CD4-positive, alpha-beta T cell treated with Interleukin-17A for 1 hour (primary cell): ENCODE measurements at regions not wholly inside any gene's neighbourhood (a gene's known extent, or its start where the extent isn't known, plus 50 kb on each side); places are given as distances from the start of the nearest gene placed in this dataset.
"Not testable (repeated sequence)": the region's sequence is repeated elsewhere in the genome, so short reads cannot be mapped to it uniquely, and the experiment has no call there.

Experiments used
- DNase-seq: peaks from one replicate; pipeline ENCODE4 v3.0.0-alpha.2; 2020

DNA sequence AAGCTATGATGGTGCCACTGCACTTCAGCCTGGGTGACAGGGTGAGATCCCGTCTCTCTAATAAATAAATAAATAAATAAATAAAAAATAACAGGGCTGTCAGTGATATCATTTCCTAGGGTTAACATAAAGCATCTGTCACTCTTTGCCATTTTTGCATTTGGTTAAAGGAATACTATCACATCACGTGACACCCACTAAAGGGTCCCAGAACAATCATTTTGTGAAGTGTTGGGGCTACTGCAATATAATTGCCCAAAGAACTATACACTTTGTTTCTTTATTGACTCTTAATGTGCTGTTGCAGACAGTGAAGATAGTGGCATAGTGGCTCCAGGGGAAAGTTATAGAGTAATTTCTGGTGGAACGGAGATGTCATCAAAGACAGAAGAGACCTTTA is 176.5 kb upstream of the MMS22L start:
- DNase-seq = no peak

DNA sequence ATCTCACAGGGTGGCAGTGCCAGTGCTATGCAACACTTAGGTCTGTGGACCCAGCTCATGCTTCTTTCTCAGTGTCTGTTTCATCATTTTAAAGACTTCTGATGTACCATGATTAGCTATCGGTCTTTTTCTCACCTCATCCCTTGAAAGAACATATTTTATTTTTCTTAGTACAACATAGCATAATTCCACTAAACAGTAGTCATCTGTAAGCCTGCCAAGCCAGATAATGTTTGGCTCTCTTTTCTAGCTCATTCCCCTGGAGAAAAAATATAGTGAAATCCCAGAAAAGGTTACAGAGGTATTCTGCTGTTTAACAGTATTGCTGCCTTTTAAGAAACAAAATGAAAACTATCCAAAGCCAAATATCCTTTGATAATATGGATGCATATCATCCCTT is 177.0 kb upstream of the MMS22L start:
- DNase-seq = no peak

- no peak for DNase-seq
Observed at GRCh38 chr6:97460394-97461080, 177.5 kb upstream of the MMS22L start.

- no peak for DNase-seq
Observed at GRCh38 chr6:97461218-97461617, 178.2 kb upstream of the MMS22L start.

- no peak for DNase-seq
Observed at GRCh38 chr6:97462031-97462430, 179.0 kb upstream of the MMS22L start.

- no peak for DNase-seq
Observed at GRCh38 chr6:97462938-97463598, 180.1 kb upstream of the MMS22L start.

GRCh38 chr6:97465877-97466561 is 183.0 kb upstream of the MMS22L start:
- no peak for DNase-seq

DNA sequence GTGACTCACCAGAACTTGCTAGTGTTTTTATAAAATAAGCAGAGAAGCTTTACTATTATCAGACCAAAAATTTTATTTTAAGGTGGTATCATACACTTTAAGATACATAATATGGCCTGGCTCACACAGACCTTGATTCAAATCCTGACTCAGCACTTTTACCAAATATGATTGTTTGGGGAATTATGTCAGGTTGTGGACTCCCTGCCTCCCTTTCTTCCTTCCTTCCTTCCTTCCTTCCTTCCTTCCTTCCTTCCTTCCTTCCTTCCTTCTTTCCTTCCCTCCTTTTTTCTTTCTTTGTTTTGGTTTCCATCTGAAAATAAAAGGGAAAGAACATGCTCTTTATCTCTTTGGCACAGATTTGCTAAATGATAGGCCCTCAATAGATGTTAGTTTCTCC is 186.0 kb upstream of the MMS22L start:
- no peak for DNase-seq

DNA sequence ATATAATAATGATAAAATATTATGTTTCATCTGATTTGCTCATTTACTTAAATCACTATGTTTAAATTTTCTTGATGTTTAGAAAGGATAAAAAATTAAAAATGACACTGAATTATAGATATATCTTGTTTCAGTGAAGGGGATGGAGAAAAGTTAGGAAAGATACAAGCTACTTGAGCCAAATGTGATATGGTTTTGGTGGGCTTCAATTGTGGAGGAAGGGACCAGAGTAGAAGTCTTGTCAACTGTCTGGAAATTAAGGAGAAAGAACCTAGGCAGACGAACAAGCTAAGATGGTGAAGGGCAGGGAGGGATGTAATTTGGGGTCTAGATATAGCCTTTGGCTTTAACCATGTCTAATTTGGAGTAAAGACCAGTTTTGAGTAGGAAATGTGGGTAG is 186.4 kb upstream of the MMS22L start:
- no peak for DNase-seq

DNA sequence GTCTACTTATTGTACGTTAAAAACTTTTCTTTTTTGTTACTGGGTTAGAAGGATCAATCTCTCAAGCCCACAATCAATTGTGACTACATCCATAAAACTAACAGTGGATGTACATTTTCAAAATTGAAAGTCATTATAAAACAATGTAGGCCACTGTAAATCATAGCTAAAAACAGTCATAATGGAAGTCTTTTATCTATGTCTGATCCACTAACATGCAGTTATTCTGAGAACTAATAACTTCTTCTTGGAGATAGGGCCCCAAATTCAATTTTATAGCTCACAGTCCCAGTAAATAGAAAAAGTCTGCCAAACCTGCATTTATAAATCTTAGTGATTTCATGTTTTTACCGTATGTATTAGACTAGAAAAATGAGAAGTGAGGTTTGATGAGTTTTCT is 187.3 kb upstream of the MMS22L start:
- DNase-seq = no peak

GRCh38 chr6:97473979-97474378 is 191.0 kb upstream of the MMS22L start:
- DNase-seq = no peak

DNA sequence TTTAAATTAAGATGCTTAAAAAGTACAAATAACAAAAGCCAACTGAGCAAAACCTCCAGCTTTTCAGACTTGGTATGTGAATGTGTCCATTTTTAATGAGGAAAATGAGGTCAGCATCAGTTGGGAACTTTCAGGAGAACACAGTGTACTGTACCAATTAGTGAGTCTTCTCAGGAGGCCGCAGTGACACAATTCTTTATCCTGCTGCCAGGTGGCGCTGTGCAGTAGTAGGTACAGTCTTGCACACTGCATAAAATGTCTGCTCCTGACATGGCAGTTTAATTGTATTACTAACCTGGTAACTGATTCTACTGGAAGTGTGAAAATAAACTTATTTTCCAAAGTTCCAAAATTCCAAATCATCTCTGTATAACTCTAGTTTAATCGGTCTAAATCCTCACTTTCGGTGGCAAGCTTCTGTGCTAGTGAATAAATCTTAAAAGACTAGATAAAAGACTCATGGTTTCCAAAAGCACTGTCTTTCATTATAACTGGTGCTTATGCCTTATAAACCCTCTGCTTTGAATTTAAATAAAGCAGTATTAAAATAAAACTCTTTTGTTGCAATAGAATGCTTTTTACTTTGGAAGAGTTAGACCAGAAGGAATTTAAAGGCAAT is 214.8 kb upstream of the MMS22L start:
- DNase-seq = peak; percentile 60

DNA sequence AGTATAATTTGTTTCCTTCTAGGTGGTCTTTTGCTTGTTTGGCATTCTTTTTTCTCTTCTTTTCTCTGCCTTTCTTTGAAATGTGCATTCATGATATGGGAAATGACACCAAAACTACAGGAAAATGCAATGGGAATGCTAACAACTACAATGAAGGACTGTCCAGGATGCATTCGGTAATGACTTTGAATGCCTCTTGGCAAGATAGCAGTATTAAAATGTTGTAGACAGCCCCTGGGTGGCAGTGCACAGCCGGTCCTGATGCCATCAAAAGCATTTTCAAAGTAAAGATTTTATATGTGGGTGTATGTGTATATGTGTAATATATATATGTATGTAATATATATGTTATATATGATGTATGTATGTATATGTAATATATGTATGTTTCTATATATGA is 218.8 kb upstream of the MMS22L start:
- DNase-seq = no peak

DNA sequence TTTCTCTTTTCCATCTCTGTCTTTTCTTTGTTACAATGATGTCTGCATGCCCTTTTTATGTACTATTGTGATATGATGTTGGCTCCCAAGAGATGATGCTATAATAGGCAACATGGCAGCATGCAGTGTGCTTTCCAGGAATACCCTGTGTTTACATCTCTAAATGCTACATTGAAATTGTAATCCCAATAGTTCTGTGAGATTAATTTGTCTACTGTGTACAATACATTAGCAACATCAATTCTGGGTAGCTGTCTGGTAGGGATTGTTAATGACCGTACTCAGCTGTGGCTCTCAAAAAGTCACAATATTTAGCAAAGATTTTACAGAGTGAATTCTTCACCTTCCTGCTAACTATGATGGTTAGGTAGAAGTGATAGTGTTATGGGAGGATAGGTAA is 225.6 kb upstream of the MMS22L start:
- no peak for DNase-seq

DNA sequence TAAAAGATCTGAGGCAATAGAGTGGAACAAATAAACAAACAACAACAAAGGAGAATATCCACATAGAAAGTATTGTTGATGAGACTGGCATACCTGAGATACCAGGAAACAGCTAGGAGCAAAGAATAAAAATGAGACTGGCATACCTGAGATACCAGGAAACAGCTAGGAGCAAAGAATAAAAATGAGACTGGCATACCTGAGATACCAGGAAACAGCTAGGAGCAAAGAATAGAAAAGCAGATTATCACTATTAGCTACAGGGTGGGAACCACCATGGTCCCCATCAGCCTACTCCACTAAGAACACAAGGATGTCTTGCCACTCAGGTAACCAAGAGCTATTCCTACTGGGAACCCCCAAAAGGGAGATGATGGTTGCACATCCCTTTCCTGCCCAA is 230.2 kb upstream of the MMS22L start:
- not testable (repeated sequence) for DNase-seq

- DNase-seq = no peak
Observed at GRCh38 chr6:97524811-97525210, 241.8 kb upstream of the MMS22L start.

GRCh38 chr6:97535800-97536199 is 252.8 kb upstream of the MMS22L start:
- no peak for DNase-seq

GRCh38 chr6:97548354-97548753 is 265.3 kb upstream of the MMS22L start:
- DNase-seq = no peak

DNA sequence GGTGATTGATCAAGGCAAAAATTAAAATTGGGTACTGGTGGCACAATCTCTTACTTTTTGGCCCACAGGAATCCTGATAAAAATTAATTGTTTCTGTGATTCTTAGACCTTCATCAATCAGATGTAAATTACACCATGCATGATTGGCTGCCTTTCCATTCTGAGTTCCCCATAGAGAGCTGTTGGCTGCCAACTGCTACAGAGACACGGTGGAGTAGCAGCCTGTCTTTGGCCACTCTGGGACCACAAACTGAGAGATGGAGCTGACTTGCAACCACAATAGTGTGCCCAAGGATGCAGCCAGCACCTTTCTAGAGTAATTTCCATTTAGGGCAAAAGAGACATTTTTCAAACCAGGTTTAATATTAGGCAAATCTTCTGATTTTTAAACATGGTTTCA is 274.3 kb upstream of the MMS22L start:
- no peak for DNase-seq

- DNase-seq = no peak
Observed at GRCh38 chr6:97563529-97563928, 280.5 kb upstream of the MMS22L start.

DNA sequence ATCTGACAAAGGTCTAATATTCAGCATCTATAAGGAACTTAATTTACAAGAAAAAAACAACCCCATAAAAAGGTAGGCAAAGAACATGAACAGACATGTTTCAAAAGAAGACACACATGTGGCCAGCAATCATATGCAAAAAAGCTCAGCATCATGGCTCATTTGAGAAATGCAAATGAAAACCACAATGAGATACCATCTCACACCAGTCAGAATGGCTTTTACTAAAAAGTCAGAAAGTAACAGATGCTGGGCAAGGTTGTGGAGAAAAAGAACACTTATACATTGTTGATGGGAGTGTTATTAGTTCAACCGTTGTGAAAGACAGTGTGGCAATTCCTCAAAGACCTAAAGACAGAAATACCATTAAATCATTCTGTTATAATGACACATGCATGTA is 289.9 kb upstream of the MMS22L start:
- DNase-seq = no peak

DNA sequence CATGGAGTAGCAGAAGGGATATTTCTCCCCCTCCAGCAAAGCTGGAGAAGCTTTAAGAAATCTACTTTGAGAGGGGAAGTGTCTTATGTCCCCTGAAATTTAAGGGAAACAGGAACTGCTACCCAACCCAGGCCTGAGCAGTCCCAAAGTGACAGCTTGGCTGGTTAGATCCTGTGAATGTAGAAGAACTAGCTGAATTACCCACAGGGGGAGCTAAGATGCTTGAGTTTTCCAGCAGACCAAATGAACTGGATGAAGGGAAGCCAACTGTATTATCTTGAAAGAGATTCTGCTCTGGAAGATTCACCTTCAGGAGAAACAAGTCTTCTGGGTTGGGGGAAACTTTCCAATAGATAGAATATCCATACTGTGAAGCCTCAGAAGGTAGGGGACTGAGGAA is 303.3 kb upstream of the MMS22L start:
- no peak for DNase-seq

DNA sequence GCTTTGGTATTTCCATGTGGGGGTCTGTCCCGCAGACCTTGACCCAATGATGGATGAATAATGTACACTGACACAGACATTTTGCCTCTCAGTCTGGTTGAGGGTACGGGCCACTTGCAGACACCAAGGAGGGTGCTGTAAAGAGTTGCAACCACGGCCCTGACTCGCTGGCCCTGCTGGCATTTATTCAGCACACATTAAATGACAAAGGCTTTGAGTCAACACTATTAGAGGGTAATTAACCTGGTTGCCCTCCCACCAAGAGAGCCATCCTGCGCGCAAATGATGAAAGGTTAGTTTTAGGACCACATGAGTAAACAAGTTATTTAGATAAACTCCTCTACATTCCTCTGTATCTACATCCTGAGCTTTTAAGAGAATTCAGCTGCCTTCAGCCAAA is 308.9 kb upstream of the MMS22L start:
- DNase-seq = no peak

DNA sequence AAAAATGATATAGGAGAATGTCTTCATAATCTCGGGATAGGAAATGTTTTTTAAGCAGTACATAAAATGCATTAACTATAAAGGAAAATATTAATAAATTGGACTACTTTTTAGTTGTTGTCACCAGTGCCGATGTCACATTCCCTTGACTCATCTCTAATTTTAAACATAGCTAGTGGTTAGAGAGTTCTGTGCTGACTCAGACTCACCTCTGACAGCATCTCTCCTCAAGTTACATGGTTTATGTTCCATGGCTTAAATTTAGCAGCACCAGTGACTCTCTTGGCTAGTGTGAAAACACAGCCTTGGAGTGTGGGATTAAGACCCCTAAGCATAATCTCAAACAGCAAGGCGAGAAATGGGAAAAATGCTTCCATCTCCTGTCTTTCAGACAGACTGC is 311.8 kb upstream of the MMS22L start:
- DNase-seq = no peak
